Neural progenitor cell (in vitro differentiated cells): ENCODE measurements at regions not wholly inside any gene's neighbourhood (a gene's known extent, or its start where the extent isn't known, plus 50 kb on each side); places are given as distances from the start of the nearest gene placed in this dataset.

Experiments
- CTCF ChIP-seq: fragments of 200-600 bp; sonication (generic); IDR thresholded peaks from 2 replicates; pipeline ENCODE4 v1.5.1; 2017; ENCODE audit warnings: antibody characterized with exemption, mild to moderate bottlenecking
- EZH2 ChIP-seq: fragments of 200-600 bp; sonication (generic); IDR thresholded peaks from 2 replicates; pipeline ENCODE4 v1.6.1; 2017; ENCODE audit warnings: antibody characterized with exemption, mild to moderate bottlenecking, moderate library complexity
- EZH2phosphoT487 ChIP-seq: fragments of 200-600 bp; sonication (generic); IDR thresholded peaks from 2 replicates; pipeline ENCODE4 v1.6.1; 2017; ENCODE audit warnings: antibody characterized with exemption

DNA sequence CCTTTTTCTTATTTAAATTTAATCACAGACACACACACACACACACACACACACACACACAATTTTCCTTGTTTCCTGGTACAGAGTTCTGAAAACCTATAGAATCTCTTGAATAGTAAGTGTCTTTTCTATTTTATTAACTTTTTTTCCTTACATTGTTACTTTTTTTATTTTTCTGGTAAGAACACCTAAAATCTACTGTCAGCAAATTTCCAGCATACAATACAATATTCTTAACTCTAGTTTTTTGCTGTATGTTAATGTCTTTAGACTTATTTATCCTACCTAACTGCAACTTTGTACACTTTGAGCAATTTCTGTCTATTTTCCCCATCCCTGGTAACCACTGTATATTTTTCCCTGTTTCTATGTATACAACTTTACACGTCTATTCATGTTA, 1179.8 kb downstream of the SLITRK1 start:
- TF ChIP-seq CTCF (no peak), EZH2 (no peak), EZH2phosphoT487 (no peak)
